H54 (cell line): ENCODE measurements at regions not wholly inside any gene's neighbourhood (a gene's known extent, or its start where the extent isn't known, plus 50 kb on each side); places are given as distances from the start of the nearest gene placed in this dataset.

Experiments used
- DNase-seq: peaks from one replicate; pipeline ENCODE4 v3.0.0; 2011; ENCODE audit warnings: low spot score, mixed read lengths; ENCODE audit not compliant: insufficient read length
- FAIRE-seq: peaks from 3 replicates; lab custom pipeline; 2011; peaks lifted over from hg19 to GRCh38; lab: Jason Lieb, UNC
- POLR2A ChIP-seq: IDR thresholded peaks from 2 replicates; pipeline ENCODE4 v1.6.1; 2011; ENCODE audit warnings: low read depth, mild to moderate bottlenecking, low read length

DNA sequence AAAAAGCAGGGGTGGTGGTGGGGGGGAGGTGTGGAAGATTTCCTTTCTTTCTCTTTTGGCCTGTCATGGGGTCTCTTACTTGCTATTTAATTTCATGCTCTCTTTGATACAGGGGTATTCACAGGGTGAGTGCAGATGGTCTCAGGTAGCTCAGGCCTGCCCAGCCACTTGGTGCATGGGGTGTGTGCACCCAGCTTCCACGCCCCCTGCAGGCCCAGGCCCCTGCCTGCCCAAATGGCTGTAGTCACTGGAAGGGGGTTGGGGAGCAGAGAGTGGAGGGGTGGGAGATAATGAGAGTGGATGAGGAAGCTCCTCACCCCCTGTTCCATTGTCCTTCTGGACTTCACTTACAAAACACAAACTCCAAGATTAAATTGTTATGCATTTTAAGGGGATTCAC lies 133.6 kb upstream of the SGK1 start:
- DNase-seq (no peak), FAIRE-seq (no peak)
- TF ChIP-seq POLR2A = no peak

DNA sequence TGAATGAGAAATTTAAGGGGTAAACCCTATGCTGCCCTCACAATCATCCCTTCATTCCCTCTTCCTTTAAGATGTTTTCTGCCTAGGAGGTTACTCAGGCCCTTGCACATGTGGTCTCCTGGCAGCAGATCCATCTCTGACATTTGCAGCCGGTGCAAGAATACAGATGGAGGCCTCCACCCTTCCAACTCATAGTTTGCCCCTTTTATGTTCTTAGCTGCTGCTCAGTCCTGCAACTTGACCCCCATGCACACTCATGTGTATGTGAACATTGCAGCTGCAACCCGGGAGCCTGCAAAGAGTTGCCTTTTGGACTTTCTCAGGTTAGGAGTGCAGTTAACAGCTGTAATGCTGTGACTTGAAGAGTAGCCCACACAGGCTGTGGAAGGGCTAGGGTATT lies 131.9 kb upstream of the SGK1 start:
- no peak for DNase-seq
- FAIRE-seq = no peak
- TF ChIP-seq POLR2A = no peak

DNA sequence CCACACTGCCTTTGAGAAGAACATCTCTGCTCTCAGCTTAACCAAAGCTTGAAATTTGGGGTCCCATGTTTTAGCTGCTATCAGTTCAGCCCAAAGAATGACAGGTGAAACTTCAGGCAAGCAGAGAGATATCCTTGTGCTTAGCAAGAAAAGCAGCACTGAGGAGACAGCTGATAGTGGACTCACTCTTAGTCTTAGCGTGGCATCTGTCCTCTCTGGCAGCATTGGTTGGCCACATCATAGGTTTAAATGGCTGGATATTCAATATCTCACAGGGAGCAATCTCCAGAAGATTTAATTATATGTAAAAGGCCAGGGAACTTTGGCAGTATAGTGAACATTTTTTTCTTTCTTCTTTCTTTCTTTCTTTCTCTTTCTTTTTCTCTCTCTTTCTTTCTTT lies 131.1 kb upstream of the SGK1 start:
- no peak for DNase-seq
- no peak for TF ChIP-seq POLR2A
- no peak for FAIRE-seq

DNA sequence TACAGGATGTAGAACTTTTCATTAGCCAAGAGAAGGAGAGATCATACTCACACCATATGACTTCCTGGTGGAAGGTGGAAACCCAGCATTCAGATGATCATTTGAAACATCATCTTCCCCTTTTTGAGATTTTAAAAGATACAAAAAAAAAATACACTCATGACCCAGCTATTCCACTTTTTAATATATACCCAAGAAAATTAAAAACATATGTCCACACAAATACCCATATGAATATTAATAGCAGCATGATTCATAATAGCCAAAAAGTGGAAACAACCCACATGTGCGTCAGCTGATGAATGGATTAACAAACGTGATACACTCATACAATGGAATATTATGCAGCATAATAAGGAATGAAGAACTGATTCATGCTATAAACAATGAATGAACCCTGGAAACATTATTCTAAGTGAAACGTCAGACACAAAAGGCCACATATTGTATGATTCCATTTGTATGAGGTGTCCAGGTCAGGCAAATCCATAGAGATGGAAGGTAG lies 130.0 kb upstream of the SGK1 start:
- DNase-seq (no peak), FAIRE-seq (no peak)

DNA sequence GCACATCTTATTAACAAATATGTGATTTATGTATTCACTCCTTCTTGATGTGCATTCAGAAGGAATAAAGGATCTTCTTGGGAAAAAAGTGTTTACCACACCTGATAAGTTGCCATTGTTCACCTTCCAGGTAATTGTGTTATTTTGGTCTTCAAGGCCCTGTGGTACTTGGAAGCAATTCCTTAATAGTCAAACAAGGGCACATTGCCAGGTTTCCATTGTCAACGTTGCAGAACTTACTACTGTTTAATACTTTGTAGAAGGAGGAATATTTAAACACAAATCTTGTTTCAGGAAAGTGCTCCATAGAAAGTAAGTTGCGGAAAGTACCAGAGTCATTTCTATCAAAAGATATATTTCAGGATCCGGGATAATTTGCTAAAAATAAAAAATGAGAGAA lies 129.5 kb upstream of the SGK1 start:
- no peak for FAIRE-seq
- no peak for TF ChIP-seq POLR2A
- no peak for DNase-seq

More for the DNA sequence above, 130.0 kb upstream of the SGK1 start:
- no peak for TF ChIP-seq POLR2A

DNA sequence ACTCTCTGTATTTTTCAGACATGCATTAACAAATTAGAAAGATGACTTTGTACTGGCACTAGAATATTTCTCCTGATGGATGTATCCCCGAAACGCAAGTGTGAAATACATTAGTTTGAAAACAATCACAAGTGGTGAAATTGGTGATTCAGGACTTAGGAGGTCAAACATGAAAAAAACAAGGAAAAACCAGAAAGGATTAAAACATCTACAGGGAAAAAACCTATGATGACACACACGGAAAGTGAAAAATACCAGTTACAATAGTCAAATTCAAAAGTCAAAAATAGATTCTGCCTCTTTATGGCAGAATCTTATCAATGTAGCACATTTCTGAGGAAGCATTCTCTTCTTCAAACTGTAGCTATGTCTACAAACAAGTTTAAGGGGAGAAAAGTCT lies 129.0 kb upstream of the SGK1 start:
- DNase-seq = no peak
- TF ChIP-seq POLR2A = no peak
- FAIRE-seq = no peak

DNA sequence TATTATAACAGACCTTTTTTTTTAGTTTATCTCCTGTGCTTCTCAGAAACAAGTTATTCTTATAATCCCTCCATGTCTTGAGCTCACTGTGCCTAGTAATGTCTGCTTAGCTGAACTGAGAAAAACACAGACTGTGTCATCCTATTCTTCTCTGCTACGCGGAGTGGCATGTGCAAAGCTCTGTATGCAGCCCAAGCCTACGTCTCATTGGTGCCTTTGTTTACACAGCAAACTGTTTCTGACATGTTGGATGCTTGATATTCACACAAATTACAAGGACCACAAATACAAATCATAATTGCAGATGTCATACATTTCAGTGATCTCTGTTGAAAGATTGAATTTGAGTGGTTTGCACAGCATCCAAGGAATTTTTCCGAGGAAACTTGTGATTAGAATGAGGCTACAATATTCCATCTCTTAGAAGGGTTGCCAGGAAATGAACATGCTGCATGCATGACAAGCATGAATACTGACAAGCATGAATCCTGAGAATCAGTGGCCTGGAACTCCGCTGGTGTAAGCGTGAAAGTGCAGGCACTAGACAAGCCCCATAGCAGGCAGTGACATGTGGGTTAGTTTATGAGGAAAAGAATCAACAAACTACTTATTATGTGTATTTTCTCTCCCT lies 128.4 kb upstream of the SGK1 start:
- no peak for TF ChIP-seq POLR2A
- no peak for FAIRE-seq

DNA sequence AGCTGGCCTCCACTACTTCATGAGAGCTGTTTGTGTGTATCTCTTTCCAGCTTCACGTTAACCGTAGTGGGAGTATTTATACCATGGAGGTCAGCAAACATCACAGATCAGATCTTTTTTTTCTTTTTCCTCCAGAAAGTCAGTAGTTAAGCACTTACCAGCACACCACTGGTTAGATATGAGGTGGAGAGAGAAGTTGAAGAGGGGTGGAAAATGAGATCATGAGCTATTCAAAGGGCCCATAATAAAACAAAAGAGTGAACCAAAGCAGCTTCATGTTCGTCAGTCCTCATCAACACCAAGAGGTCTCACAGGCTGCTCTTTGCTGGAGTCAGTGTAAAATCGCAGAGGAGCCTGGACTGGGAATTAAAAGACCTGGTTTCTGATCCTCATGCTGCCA lies 125.1 kb upstream of the SGK1 start:
- DNase-seq (no peak), FAIRE-seq (no peak)
- TF ChIP-seq POLR2A = no peak

More for the DNA sequence above, 128.4 kb upstream of the SGK1 start:
- no peak for DNase-seq

DNA sequence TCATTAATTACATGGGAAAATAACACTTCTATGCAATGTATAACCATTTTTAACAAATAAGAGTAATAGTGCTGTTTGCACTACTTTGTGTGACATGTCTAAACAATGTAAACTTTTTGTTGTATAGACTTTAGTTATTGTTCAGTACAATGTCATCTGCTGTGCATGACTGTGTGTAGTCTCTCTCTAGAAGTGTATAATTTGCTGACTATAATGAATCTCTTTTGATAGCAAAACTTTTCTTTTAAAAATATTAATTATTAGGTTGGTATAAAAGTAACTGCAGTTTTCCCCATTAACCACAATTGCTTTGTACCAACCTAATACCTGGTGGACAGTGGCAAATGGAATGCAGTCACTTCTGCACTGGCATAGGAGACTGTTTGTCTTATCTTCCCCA lies 124.2 kb upstream of the SGK1 start:
- no peak for FAIRE-seq
- no peak for DNase-seq
- TF ChIP-seq POLR2A = no peak

DNA sequence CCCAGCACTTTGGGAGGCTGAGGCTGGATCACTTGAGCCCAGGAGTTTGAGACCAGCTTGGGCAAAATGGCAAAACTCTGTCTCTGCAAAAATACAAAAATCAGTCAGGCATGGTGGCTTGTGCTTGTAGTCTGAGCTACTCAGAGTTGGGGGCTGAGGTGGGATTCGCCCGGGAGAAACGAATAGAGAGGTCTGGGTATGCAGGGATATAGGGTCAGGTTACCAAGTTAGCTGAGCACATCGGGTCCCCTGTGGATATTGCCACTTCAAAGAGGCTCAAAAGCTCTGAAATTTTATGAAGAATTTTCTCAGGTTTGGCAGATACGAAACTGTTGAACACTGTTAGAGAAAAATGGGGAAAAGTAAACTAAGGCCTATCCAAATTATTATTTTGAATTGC lies 120.9 kb upstream of the SGK1 start:
- FAIRE-seq = no peak

DNA sequence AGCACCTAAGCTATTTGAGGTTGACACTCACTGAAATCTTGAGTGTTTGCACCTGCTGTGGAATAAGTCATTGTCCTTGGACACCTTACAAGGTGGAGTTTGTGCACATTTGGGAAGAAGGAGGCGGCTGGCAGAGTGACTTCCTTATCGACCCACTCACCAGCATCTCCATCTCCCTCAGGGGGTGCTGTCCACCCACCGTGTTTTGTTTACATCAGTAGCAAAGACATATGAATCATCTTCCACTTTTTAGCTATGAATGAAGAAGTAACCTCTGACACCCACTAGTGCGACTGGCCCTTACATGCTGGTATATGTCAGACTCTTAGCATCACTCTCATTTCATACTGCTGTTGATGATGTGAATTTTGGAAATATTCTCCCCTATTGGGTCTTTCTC lies 119.5 kb upstream of the SGK1 start:
- no peak for TF ChIP-seq POLR2A
- FAIRE-seq = peak; percentile 23
- no peak for DNase-seq

More for the DNA sequence above, 120.9 kb upstream of the SGK1 start:
- DNase-seq = no peak
- TF ChIP-seq POLR2A = no peak

DNA sequence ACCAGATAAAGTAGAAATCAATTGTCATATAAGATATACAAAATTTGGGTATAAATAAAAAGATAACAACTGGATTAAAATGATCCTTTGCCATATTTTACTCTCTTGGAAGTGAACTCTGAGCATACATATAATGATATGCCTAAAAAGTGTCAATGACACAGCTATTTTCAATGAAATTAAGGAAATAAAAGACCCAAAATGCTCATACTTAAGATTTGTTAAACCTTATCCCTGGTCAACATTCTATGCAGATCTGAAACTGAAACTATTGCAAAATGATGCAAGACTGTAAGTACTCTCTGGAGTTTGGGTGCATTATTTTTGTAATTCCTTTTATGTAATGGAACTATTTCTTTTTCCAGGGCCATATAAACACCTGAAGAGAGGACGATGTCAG lies 119.0 kb upstream of the SGK1 start:
- TF ChIP-seq POLR2A = no peak
- FAIRE-seq (no peak), DNase-seq (no peak)

DNA sequence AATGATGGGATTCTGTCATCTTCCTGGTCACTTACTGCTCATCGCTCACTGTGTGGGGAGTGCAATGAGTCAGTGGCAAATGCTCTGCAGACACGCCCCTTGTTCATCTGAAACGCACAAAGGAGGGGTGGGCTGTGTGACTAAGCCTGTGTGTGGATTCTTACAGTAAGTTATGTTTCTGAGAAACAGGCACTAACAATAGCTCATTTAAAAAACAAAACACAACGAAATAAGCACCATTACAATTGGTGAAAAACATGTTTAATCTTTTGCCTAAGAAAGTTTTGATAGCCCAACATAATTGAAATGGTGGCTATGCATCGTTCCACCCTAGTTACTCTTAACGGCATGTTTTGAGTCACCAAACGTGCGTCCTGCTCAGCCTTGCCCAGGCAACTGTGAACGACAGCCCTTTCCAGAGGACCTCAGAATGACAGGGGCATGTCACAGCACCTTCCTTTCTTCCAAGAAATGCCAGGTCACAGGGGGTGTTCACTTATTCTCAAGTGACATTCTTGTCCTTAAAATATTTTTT lies 118.4 kb upstream of the SGK1 start:
- TF ChIP-seq POLR2A = no peak
- FAIRE-seq = peak; percentile 92
- no peak for DNase-seq

DNA sequence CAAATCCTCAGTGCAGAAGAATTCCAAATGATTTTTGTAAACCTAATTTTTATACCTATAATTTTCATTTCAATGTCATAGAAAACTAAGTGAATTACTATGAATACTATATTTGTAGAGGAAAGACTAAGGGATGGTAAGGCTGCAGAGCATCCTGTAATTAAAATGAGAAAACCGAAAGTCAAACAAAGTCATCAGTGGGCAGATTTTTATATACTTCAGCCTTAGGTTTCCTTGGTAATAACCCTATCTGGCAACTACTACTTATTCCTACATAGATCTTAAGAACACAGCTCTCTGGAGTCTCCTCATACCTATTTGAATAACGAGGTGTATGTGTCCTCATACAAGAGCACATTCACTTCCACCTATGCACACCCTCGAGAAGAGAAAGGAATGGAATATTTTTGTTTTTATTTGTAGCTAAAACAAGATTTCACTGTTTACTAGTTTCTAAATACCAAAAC lies 117.9 kb upstream of the SGK1 start:
- FAIRE-seq (no peak), DNase-seq (no peak)
- TF ChIP-seq POLR2A = no peak
